SK-N-MC (cell line): ENCODE measurements at regions not wholly inside any gene's neighbourhood (a gene's known extent, or its start where the extent isn't known, plus 50 kb on each side); places are given as distances from the start of the nearest gene placed in this dataset.
"Not testable (repeated sequence)": the region's sequence is repeated elsewhere in the genome, so short reads cannot be mapped to it uniquely, and the experiment has no call there.

Experiments used
- EZH2 ChIP-seq: fragments of 200-600 bp; sonication (generic); IDR thresholded peaks from one replicate; pipeline ENCODE4 v1.6.1; 2017; ENCODE audit warnings: antibody characterized with exemption
- FOXP2 ChIP-seq: optimal IDR thresholded peaks from 2 replicates; pipeline ENCODE3; 2011; ENCODE audit warnings: mild to moderate bottlenecking, moderate library complexity; ENCODE audit not compliant: insufficient read depth; ENCODE audit errors: extremely low read length, control extremely low read depth
- POLR2AphosphoS5 ChIP-seq: IDR thresholded peaks from 2 replicates; pipeline ENCODE4 v1.6.1; 2012; ENCODE audit warnings: mild to moderate bottlenecking, low read depth, low read length, borderline replicate concordance

- not testable (repeated sequence) for TF ChIP-seq EZH2, POLR2AphosphoS5, FOXP2
These were observed 840.1 kb upstream of the DEFB115 start for GRCh38 chr20:30417387-30417786.
